HG03097 (cell line): ENCODE measurements at regions not wholly inside any gene's neighbourhood (a gene's known extent, or its start where the extent isn't known, plus 50 kb on each side); places are given as distances from the start of the nearest gene placed in this dataset.
"Not testable (repeated sequence)": the region's sequence is repeated elsewhere in the genome, so short reads cannot be mapped to it uniquely, and the experiment has no call there.

Experiments
- ATAC-seq: cut with Tn5 transposase; IDR thresholded peaks from one replicate; pipeline ENCODE4 v1.9.1; 2021; ENCODE audit not compliant: unreplicated experiment, low FRiP score

DNA sequence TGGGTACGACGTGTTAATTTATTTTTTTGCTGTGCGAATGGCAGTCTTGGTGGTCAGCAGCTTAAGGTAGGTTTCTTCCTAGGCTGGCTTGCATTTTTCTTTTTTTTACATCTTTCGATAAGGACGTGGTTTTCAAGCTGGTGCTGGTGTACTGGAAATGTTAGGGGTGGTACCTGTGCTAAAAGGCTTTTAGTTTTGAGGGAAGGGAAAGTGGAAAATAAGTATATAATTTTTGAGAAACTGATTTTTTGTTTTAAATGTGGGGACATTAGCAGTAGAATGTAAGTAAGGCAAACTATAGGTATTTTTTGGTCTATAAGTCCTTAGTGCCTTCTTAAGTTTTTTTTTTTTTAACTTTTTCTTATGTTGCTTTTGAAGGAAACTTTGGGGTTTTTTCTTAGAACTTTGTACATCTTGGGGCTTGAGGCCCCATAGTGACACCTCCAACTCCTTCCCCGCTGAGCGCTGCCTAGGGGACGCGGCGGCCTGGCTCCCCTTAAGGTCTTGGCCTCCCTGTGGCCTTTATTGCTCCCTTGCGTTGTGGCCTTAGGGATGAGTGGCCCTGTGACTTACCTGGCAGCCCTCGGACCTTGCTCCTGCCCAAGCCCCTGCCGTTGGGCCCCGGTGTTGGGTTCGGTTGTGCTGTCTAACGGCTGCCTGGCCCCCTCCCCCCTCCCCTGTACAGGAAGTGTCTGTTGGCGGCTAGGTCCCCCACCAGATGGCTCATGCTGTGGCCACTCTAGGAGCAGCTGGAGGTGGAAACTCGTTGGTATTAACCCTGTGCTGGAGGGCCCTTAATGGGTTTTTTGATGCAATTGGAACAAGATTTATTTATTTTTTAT lies 88.0 kb upstream of the RPRML start:
- ATAC-seq, result peak; percentile 56

DNA sequence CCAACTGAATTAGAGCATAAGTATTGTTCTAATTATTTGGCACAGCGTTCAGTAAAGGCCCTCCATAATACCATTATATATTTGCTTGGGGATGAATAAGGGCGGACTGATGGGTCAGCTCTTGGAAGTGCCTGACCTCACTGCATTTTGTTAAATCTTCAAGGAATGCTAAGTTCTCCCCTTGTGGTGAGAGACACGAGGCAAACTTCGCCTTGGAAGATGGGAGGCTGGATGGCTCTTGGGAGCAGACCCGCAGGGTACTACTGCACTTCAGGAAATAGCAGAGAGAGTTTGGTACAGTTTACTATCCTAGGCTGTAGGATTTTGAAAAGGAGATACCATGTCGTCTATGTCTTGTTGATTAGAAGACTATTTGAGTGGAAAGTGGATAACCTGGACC lies 87.0 kb upstream of the RPRML start:
- no peak for ATAC-seq

DNA sequence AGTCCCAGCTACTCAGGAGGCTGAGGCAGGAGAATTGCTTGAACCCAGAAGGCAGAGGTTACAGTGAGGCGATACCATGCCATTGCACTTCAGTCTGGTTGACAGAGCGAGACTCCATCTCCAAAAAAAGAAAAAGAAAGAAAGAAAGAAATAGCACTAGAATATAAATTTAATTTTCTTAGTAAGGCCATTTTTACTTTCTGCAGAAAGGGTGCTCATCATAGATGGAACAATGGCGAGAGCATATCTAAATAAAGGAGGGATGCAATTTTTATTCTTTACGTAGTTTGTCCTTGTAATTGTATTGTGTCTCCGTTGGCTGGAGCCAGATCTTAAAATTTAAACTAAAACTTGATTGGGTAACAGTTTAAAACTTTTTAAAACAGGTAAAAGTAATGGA lies 85.6 kb upstream of the RPRML start:
- ATAC-seq, result no peak

DNA sequence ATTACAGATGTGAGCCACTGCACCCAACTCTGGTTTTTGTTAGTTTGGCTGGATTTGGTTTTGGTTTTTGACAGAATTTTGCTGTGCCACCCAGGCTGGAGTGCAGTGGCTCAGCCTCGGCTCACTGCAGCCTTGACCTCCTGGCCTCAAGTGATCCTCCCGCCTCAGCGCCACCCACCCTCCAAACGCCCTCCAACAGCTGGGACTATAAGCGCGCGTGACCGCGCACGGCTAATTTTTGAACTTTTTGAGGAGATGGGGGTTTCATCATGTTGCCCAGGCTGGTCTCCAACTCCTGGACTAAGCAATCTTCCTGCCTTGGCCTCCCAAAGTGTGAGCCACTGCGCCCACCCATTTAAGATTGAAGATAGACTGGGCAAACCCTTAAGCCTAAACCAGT lies 84.4 kb upstream of the RPRML start:
- ATAC-seq, result no peak

DNA sequence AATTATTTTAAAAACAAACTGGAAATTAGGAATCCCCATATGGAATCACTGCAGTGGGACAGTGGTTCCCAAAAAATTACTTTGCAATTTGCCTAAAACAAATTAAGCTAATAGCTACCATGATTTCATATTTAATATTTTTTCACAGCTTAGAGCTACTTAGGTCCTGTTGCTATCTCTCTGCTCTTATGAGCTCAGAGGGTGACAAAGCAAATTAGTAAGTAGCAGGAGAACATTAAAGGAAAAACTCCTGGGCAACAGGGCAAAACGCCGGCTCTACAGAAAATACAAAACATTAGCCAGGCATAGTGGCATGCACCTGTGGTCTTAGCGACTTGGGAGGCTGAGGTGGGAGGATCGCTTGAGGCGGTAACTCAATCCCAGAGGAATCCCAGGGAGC lies 83.8 kb upstream of the RPRML start:
- ATAC-seq, result not testable (repeated sequence)

DNA sequence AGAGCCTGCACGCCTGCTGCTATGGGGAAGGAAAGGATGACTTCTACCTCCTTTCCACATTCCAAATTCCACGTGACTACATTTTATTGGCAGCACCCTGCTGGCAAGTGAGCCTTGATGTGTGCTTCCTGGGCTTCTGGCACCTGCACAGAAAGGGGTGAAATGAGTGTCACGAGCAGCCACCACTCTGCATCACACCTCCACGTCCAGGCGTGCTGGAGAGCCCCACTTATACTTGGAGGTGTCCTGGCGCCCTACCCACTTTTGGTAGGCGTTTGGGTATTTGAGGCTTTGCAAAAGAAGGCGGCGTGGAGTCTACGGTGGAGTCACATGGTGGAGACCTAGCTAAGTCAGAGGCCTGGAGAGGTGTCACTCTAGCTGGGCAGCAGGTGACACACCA lies 81.0 kb upstream of the RPRML start:
- not testable (repeated sequence) for ATAC-seq

DNA sequence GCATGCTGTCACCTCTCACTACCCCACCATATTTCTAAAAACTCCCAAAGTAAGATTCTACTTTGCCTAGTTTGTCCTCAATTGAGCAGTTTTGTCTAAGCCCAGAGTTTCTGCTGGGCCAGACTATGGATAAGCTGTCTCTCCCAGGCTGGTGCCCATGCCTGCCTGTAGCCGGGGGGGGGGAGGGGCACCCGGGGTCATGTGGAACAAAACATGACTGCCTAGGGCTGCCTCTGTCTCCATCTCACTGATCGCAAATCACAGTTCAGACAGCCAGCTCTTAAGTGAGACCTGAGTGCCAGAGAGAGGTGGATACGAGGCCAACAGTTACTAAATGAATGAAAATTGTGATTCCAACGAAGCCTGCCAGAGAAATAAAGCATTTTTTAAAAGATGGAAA lies 78.8 kb upstream of the RPRML start:
- ATAC-seq, result no peak

DNA sequence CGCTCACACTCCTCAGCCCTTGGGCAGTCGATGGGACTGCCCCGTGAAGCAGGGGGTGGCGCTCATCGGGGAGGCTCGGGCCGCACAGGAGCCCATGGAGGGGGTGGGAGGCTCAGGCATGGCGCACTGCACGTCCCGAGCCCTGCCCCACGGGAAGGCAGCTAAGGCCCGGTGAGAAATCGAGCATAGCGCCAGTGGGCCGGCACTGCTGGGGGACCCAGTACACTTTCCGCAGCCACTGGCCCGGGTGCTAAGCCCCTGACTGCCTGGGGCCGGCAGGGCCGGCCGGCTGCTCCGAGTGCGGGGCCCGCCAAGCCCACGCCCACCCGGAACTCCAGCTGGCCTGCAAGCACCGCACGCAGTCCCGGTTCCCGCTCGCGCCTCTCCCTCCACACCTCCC lies 78.2 kb upstream of the RPRML start:
- not testable (repeated sequence) for ATAC-seq

DNA sequence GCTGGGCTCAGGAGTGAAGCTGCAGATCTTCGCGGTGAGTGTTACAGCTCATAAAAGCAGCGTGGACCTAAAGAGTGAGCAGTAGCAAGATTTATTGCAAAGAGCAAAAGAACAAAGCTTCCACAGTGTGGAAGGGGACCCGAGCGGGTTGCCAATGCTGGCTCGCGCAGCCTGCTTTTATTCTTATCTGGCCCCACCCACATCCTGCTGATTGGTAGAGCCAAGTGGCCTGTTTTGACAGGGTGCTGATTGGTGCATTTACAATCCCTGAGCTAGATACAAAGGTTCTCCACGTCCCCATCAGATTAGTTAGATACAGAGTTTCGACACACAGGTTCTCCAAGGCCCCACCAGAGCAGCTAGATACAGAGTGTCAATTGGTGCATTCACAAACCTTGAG lies 77.6 kb upstream of the RPRML start:
- not testable (repeated sequence) for ATAC-seq
